Ramos (cell line): ENCODE measurements at regions not wholly inside any gene's neighbourhood (a gene's known extent, or its start where the extent isn't known, plus 50 kb on each side); places are given as distances from the start of the nearest gene placed in this dataset.
"Not testable (repeated sequence)": the region's sequence is repeated elsewhere in the genome, so short reads cannot be mapped to it uniquely, and the experiment has no call there.

Experiments used
- in situ Hi-C: fragments of 300-500 bp; cut with MboI; formaldehyde crosslinking; loops from one replicate; pipeline ENCODE4 v1.14.3; 2022; ENCODE audit warnings: low sequenced_read_pairs; ENCODE audit not compliant: unreplicated experiment

DNA sequence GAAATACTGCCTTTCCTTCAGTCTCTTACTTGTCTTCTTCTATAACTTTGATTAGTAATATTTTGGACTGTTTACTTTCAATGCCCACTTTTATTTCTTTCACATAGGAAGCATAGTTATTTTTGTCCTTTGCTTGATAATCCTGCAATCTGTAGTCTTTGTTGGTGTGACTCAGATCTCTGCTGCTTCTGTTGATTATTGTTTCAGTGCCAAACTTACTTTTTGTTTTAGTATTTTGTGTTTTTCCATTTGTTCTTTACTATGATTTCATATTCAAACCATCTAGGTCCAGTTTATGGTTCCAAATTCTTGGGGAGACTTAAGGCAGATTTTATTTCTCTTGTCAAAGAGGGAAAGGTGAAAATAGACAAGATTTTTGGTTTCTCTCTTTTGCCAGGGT lies 399.9 kb downstream of the HLX start:
- in situ Hi-C loops = no loop called here

DNA sequence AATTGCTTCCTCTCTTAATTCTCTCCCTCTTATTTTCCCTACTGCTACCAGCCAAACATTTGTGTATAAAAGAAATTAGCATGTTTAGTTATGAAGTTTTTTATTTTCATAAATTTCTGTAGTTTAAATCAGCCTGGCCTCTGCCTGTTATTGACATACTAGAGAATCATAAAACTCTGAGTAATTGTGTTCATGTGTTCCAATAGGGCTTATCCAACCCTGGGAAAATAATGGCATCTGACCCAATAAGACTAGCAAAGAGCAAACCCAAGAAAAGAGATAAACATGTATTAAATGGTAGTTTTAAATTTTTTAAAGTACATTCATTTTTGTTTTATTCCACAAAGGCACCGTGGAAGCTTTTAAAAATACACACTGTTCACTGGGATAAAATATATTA lies 404.3 kb downstream of the HLX start:
- in situ Hi-C loops = no loop called here

DNA sequence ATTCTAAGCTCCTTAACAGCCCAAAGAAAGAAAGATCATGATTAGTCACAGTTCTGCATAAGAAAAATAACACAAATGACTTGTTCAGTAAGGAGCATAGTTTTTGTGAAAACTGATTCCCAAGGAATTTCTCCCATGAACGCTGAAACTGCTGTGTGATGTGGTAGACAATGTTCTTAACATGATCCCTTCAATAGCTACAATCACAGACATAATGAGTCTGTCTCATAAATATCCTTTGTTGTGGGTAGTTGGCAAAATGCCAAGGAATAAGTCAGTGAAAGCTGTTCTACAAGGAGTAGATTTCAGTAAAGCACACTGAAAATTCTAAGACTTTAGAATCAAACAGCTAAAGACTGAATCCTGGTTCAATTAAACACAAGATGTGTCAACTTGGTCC lies 404.8 kb downstream of the HLX start:
- in situ Hi-C loops = no loop called here

DNA sequence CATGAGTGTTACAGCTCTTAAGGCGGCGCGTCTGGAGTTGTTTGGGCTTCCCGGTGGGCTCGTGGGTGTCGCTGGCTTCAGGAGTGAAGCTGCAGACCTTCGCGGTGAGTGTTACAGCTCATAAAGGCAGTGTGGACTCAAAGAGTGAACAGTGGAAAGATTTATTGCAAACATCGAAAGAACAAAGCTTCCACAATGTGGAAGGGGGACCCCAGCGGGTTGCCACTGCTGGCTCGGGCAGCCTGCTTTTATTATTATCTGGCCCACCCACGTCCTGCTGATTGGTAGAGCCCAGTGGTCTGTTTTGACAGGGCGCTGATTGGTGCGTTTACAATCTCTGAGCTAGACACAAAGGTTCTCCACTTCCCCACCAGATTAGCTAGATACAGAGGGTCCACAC lies 405.7 kb downstream of the HLX start:
- in situ Hi-C loops = not testable (repeated sequence)

DNA sequence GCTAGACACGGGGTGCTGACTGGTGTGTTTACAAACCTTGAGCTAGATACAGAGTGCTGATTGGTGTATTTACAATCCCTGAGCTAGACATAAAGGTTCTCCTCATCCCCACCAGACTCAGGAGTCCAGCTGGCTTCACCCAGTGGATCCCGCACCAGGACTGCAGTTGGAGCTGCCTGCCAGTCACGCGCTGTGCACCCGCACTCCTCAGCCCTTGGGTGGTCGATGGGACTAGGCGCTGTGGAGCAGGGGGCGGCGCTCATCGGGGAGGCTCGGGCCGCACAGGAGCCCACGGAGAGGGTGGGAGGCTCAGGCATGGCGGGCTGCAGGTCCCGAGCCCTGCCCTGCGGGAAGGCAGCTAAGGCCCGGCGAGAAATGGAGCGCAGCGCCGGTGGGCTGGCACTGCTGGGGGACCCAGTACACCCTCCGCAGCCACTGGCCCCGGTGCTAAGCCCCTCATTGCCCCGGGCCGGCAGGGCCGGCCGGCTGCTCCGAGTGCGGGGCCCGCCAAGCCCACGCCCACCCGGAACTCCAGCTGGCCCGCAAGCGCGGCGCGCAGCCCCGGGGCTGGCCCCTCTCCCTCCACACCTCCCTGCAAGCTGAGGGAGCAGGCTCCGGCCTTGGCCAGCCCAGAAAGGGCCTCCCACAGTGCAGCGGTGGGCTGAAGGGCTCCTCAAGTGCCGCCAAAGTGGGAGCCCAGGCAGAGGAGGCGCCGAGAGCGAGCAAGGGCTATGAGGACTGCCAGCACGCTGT lies 406.4 kb downstream of the HLX start:
- in situ Hi-C loops = not testable (repeated sequence)

DNA sequence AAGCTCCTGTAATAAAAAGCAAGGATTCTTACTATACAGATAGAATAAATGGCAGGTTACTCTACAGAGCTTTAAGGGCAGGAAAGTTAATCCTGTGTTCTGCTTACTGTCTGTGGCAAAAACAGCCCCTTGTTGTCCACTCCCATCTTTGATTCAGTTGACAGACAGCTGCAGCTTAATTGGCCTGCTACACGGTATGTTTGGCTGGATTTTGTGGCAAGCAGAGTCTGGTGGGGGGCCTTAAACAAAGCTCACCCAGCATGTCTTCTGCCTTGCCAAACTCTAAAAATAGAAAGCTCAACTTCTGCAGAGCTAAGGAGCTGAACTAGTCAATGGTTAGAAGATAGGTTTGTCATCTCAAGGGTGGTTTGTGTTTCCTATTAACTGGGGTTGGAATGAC lies 407.2 kb downstream of the HLX start:
- in situ Hi-C loops = no loop called here

DNA sequence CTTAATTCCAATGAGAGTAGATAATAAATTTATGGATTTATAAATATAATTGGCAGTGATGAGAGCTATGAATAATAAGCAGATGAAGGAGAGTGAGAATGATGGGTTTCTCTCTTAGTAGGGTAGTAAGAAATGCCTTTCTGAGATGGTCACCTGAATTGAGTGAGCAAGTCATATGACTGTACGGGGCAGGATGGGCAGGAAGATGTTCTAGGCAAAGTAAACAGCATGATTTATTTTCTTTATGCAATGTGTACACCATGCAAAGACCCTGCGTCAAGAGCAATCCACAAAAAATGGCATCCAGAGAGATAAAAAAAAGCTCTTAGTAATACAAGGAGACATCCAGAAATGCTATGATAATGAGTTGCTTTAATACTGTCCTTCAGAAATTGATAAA lies 409.9 kb downstream of the HLX start:
- in situ Hi-C loops = no loop called here

DNA sequence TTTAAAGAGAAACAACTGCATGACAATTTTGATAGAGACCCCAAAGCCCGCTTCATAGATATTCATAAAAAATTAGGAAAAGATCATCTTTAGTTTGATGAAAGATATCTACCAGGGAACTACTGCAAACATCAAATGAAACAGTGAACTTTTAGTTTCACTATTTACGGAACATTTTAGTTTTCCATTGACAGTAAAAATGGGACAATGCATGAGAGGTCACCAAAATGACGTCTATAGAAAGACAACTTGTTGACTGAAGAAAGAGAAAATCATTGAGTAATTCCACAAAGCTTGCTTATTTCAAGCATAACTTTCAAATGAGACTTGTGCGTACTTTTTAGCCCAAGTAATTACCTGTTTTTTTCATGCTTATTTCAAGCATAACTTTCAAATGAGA lies 411.4 kb downstream of the HLX start:
- in situ Hi-C loops = no loop called here

DNA sequence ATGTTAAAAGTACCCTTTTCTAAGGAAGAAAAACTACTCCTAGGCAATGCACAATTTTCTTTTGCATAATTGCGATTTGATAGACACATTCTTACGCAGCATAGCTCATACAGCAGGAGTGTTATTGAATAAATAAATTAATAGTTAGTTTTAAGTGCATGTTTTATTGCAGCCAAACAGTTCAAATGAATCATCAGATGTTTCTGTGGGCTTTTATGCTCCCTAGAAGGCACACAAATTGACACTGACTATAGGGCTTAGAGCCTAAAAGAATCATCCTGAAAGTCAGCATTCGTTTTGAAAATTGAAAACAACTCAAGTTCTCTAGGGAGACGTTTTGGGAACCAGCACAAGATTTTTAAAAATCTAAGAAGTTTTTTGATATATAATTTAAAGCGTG lies 411.9 kb downstream of the HLX start:
- in situ Hi-C loops = no loop called here

DNA sequence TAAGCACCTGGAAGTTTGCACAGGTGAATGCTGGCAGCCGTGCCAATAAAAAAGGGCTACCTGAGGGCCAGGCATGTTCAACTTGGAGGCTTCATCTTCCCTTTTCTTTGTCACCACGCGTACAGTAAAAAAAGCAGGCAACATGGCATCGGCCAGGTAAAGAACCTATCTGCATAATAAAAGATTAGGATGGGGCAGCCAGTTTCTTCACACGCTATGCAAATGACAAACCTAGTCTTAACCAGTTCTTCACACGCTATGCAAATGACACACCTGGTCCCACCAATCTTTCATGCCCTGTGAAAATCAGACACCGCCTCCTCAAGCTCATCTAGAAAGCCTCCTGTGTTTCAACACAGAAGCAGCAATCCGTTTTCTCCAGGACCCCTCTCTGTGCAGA lies 413.4 kb downstream of the HLX start:
- in situ Hi-C loops = no loop called here

DNA sequence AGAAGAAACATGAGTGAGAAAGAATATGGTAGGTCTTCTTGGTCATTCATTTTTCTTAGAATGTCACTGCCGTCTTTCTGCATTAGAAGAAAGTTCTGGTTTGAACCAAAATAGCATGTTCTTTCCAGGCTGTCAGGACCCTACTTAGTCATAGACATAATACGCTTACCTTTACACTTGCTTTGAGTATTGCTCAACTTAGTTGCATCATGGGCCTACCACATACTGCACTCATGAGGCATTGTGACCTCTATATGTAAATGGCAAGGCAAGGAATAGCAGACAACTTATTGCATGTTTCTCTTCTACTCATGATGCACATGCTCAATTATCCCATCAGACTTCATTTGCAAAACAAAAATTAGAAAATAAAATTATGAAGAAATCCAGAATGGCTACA lies 415.0 kb downstream of the HLX start:
- in situ Hi-C loops = no loop called here

DNA sequence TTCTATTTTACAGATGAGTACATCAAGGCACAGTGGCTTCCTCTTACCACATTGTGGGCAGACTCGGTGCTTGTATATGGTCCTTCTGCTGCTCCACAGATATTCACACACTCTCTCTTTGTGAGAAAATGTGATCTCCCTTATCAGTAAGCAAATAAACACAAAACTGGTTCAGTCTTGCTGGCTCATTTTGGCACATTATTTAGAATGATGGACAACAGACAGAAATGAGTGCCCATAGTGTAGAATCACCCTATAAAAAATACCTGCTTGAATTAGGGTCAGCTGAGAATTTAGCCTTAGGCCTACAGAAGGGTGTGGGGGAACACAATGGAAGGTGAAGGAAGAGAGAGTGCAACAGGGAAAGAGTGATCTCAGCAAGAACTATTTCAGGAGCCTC lies 423.1 kb downstream of the HLX start:
- in situ Hi-C loops = no loop called here

DNA sequence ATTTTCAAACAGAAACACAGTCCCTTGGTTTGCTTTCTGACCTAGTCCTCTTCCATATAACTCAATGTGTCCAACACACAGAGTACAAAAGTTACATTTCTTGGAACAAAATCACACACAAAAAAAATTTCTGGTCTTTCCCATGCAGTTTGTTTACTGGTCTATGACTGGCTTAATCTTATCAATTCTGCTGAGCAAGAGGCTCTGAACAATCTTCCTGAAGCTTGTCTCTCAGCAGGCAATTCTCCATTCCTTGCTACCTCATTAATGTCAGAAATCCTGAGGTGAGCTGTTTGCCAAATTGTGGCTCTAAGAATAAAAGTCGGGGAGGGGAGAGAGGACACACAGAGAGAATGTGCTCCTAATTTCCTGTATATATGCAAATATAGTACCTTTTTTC lies 423.6 kb downstream of the HLX start:
- in situ Hi-C loops = no loop called here

DNA sequence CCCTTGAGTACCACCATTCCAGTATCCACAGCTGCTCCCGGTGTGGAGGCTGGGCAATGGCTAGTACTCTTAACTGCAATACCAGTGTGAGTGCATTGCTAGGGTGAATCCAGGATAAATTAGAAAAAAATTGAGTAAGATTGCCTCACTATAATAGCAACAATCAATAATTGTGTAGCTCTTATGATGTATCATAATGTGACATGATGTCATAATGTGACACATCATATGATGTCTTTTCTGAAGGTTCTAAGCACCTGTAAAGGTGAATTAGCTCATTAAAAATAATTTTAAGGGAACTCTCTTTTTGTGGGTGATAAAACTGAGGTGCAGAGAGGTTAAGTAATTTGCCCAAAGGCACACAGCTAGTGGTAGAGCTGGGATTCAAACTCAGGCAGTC lies 424.4 kb downstream of the HLX start:
- in situ Hi-C loops = no loop called here

DNA sequence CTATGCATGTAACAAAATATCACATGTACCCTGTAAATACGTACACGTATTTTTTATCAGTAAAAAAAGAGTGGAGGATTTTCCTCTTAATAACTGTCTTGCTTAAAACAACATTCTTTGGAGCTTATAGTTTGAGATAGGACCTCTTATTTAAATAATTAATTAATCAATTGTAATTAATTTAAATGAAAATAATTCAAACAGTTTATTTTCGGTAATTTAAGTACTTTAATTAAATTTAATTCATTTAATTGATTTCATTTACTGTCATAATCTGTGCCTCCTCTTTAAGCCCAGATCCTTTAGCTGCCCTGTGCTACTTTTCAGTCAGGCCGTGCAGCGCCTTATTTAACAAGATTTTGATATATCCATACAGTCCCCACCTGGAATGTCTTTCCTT lies 427.0 kb downstream of the HLX start:
- in situ Hi-C loops = no loop called here

DNA sequence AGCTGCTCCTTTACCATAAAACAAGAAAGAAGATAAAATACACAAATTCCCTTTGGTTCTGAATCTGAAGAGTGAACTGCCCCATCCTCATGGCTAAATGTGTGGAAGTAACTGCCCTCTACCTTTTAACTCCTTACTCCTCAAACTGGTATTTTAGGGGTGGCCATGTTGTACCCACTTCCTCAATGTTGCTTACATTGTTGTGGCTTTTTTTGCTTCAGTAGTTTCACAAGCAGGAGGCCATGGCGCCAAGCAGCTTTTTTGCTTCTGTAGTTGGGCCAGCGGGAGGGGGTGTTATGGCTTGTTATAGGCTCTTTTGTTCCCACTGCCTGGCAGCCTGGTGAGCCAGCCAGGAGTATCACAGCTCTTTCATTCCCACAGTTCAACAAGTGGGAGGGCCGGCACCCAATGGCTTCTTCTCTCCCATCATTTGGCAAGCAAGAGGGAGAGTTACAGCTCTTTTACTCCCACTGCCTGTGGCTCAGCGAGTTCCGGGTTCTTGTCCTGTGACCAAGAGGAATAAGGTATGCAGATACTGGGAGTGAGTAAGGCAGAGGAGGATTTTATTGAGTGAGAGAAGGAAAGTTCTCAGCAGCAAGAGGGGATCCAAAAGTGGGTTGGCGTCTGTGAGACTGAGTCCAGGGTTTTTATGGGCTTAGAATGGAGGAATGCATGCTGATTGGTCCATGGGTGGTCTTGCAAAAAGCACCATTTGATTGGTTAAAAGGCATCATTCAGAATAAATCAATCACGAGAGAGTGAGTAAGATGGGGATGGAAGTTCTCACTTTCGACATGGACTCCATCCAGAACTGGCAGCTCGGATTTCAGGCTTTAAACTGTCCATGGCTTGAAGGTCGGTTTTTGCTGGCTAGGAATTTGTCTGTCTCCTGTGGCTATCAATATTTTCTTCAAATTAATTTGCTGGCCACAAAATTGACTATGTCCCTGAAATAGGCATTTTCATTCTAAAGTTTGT lies 429.6 kb downstream of the HLX start:
- in situ Hi-C loops = no loop called here

DNA sequence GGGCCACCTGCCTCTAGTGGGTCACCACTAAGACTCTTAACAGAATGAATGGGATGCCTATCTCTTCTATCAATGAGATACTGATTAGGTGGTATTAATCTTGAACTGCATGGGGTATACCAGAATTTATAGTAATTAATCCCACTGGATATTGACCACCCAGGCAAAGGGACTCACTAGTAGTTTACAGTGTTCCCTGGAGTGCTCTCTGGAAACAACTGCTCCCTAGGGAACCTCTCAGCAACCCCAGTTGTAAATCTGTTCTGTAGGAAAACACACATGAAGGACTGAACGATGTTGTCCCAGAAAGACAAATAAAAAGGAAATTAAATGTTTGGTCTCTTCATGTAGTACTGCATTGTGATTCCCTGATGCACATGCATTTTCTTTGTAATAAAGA lies 430.5 kb downstream of the HLX start:
- in situ Hi-C loops = no loop called here

DNA sequence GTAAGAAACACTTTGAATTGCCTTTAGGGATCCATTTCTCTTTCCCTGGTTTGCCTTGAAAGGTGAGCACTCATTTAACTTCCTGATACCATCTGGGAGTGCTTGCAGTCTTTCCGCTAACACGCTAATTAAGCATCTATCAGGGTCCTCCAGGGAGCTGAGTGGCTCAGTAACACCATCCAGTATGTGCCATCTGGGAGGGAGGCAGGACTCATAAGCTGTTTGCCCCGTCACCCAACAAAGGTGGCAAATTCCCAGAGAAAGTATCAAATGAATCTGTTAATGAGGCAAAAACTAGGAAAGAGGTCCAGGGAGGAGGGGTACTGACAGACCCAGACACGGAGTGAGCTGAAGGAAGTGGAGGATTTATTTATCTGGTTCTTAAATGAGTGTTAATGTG lies 430.9 kb downstream of the HLX start:
- in situ Hi-C loops = no loop called here

DNA sequence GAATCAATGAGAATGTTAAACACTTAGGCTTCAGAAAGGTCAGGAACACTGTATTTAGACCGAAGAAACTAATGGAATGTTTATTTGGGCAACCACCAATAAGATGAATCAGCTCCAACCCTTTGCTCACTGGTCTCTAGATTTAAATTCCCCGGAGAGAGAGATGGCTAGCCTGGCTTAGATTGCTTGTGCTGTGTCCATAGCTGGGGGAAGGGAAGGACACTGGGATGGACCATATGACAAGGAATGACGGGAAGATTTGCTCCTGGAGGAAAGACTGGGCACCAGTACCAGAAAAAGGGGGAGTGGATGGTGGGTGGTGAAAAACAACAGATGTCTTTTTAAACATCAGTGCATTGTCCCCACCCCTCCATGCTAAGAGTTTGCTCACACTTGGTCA lies 426.6 kb downstream of the DUSP10 start:
- in situ Hi-C loops = no loop called here

DNA sequence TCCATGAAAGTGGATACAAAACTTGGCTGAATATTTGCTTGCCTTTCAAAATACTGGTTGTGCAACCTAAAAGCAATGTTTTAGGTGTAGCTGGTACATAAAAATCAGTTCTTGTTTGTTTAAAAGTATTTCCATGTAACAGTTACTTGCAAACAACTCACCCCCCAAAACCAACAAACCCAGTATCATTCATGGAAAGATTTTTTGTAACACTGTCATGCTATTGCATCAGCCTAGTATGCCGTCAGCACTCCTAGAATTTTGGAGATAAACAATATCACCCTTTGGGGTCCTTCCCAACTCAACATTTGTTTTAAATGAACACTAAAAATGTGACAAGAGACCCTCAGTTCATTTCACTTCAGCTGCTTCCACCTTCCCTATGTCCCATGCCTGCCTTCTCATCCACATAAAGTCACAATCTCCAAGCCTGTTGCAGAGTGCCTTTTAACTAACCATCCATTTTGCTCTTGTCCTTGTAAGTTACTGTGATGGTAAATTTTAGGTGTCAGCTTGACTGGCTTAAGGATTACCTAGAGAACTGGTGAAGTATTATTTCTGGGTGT lies 425.3 kb downstream of the DUSP10 start:
- in situ Hi-C loops = no loop called here

DNA sequence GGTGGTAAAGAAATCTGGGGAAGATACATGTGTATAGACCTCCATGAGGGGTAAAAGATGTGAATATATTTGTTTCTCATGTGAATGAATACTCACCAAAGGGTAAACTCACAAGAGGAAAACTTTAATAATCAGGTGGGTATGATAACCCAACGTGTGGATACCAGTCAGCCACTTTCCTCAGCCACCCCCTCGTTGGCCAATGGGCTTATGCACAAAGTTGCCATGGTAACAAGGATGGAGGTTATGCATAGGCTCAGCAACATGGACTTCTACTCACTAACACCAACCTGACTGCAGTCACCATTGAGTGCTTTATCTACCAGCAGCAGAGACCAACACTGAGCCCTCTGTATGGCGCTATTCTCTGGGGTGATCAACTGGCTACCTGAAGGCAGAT lies 424.4 kb downstream of the DUSP10 start:
- in situ Hi-C loops = no loop called here
